WTC11 (cell line): ENCODE measurements at regions not wholly inside any gene's neighbourhood (a gene's known extent, or its start where the extent isn't known, plus 50 kb on each side); places are given as distances from the start of the nearest gene placed in this dataset.

Experiments used
- CTCF ChIP-seq: fragments of 200-600 bp; IDR thresholded peaks from 2 replicates; pipeline ENCODE4 v1.8.0; 2022; ENCODE audit warnings: antibody characterized with exemption
- GABPB1 ChIP-seq: sonication (generic); formaldehyde crosslinking; IDR thresholded peaks from 2 replicates; pipeline ENCODE4 v1.8.1; 2023; ENCODE audit warnings: mild to moderate bottlenecking, missing genetic modification reagents
- TCF7 ChIP-seq: sonication (generic); formaldehyde crosslinking; IDR thresholded peaks from 2 replicates; pipeline ENCODE4 v1.8.0; 2022; ENCODE audit warnings: mild to moderate bottlenecking, low read depth, missing genetic modification reagents, moderate library complexity
- ZNF138 ChIP-seq: sonication (generic); formaldehyde crosslinking; conservative IDR thresholded peaks from 2 replicates; pipeline ENCODE4 v1.8.1; 2022; ENCODE audit warnings: mild to moderate bottlenecking, moderate library complexity, missing genetic modification reagents
- ZNF232 ChIP-seq: sonication (generic); formaldehyde crosslinking; IDR thresholded peaks from 2 replicates; pipeline ENCODE4 v1.8.0; 2022; ENCODE audit warnings: mild to moderate bottlenecking, missing genetic modification reagents
- TF ChIP-seq, protein P1 (sequence below): sonication (generic); formaldehyde crosslinking; IDR thresholded peaks from 2 replicates; pipeline ENCODE4 v1.8.1; 2022; ENCODE audit warnings: low read depth, missing genetic modification reagents, borderline replicate concordance

- no peak for TF ChIP-seq ZNF232
- TF ChIP-seq CTCF = no peak
- TF ChIP-seq, protein P1, sequence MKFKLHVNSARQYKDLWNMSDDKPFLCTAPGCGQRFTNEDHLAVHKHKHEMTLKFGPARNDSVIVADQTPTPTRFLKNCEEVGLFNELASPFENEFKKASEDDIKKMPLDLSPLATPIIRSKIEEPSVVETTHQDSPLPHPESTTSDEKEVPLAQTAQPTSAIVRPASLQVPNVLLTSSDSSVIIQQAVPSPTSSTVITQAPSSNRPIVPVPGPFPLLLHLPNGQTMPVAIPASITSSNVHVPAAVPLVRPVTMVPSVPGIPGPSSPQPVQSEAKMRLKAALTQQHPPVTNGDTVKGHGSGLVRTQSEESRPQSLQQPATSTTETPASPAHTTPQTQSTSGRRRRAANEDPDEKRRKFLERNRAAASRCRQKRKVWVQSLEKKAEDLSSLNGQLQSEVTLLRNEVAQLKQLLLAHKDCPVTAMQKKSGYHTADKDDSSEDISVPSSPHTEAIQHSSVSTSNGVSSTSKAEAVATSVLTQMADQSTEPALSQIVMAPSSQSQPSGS (CRISPR knock-in tag) = no peak
- no peak for TF ChIP-seq ZNF138 (CRISPR knock-in tag)
- TF ChIP-seq TCF7 (CRISPR knock-in tag) = no peak
- TF ChIP-seq GABPB1 (CRISPR knock-in tag) = no peak
These were observed 148.2 kb downstream of the RND3 start for GRCh38 chr2:150339282-150339681.
